HCT116 (cell line): ENCODE measurements at regions not wholly inside any gene's neighbourhood (a gene's known extent, or its start where the extent isn't known, plus 50 kb on each side); places are given as distances from the start of the nearest gene placed in this dataset.

ENCODE experiments used
- ATAC-seq: fragments of 200-7000 bp; cut with Tn5 transposase; 2 replicates; pipeline ENCODE4 v1.9.1; 2020; ENCODE audit warnings: mild to moderate bottlenecking, moderate library complexity
- BruUV-seq: library from RNA; stranded (reverse); fragments of 400-500 nt; replicated peaks from 2 replicates; lab custom pipeline; 2021; lab: Mats Ljungman, UMichigan
- CTCF ChIA-PET: fragments of 300-600 bp; sonication (Branson Sonifier 250); formaldehyde crosslinking; loops from one replicate; lab custom pipeline; 2021; ENCODE audit warnings: antibody characterized with exemption; lab: Charles Lee
- POLR2A ChIA-PET: fragments of 300-600, 350-600 bp; sonication (Branson Sonifier 250); formaldehyde crosslinking; loops from one replicate; lab custom pipeline; 2021; ENCODE audit warnings: antibody characterized with exemption; lab: Charles Lee
- RAD21 ChIA-PET, 2 experiments: fragments of 300-600 bp; sonication (Branson Sonifier 250); formaldehyde crosslinking; loops; one replicate each; lab custom pipeline; 2023; ENCODE audit warnings: low total read pairs in 2 of 2; ENCODE audit not compliant: uncharacterized antibody in 2 of 2, unreplicated experiment in 2 of 2, low non-redundant PET in 1 of 2; lab: Charles Lee
- DNase-seq: peaks from one replicate; pipeline ENCODE4 v3.0.0-alpha.2; 2010; ENCODE audit warnings: low read depth, low spot score
- H2AFZ ChIP-seq: fragments of 200-600 bp; shearing (Covaris generic), sonication (generic); 2 replicates; pipeline ENCODE4 v1.6.1; 2017; ENCODE audit warnings: low read depth, mixed run types, mixed read lengths, antibody characterized with exemption, low read length; ENCODE audit not compliant: poor library complexity, severe bottlenecking
- H3K27ac ChIP-seq: 2 replicates; pipeline ENCODE4 v1.5.1; 2012; ENCODE audit warnings: low read depth, low read length
- H3K27me3 ChIP-seq: fragments of 200-600 bp; sonication (generic); 2 replicates; pipeline ENCODE4 v1.6.1; 2016; ENCODE audit warnings: mixed run types, low read length, mixed read lengths; ENCODE audit not compliant: insufficient read depth
- H3K36me3 ChIP-seq, 2 experiments: fragments of 200-500 bp in 1 of 2; fragments of 200-600 bp in 1 of 2; sonication (Bioruptor generic) in 1 of 2; sonication (generic) in 1 of 2; 2 replicates each; pipeline versions ENCODE4 v1.5.1 to v1.6.1; 2014 to 2016; ENCODE audit warnings: low read length in 2 of 2, inconsistent platforms in 1 of 2, mixed read lengths in 1 of 2, mixed run types in 1 of 2; ENCODE audit not compliant: insufficient read depth in 2 of 2, control insufficient read depth in 1 of 2
- H3K4me1 ChIP-seq, 2 experiments: fragments of 200-600 bp in 1 of 2; sonication (generic) in 1 of 2; 2 replicates each; pipeline versions ENCODE4 v1.5.1 to v1.6.1; 2012 to 2017; ENCODE audit warnings: low read length in 2 of 2, inconsistent platforms in 1 of 2, mild to moderate bottlenecking in 1 of 2, mixed read lengths in 1 of 2, mixed run types in 1 of 2, moderate library complexity in 1 of 2; ENCODE audit not compliant: insufficient read depth in 2 of 2, control insufficient read depth in 1 of 2
- H3K4me2 ChIP-seq: fragments of 200-600 bp; sonication (generic); 2 replicates; pipeline ENCODE4 v1.6.1; 2017; ENCODE audit warnings: mixed run types, low read length, mixed read lengths
- H3K4me3 ChIP-seq, 2 experiments: fragments of 200-600 bp in 1 of 2; sonication (generic) in 1 of 2; replicated peaks in 1 of 2; 2 replicates each; pipeline ENCODE4 v1.5.1; 2011 to 2016; ENCODE audit warnings: low read length in 2 of 2, control low read depth in 1 of 2, low read depth in 1 of 2, mild to moderate bottlenecking in 1 of 2, mixed read lengths in 1 of 2, mixed run types in 1 of 2
- H3K79me2 ChIP-seq: fragments of 200-600 bp; sonication (generic); 2 replicates; pipeline ENCODE4 v1.6.1; 2017; ENCODE audit warnings: mild to moderate bottlenecking, mixed run types, low read length, moderate library complexity, mixed read lengths; ENCODE audit not compliant: insufficient read depth
- H3K9ac ChIP-seq: fragments of 200-600 bp; sonication (generic); 2 replicates; pipeline ENCODE4 v1.6.1; 2016; ENCODE audit warnings: low read length, mixed read lengths
- H3K9me2 ChIP-seq: fragments of 200-600 bp; sonication (generic), shearing (Covaris generic); 2 replicates; pipeline ENCODE4 v1.6.1; 2017; ENCODE audit warnings: mixed run types, mild to moderate bottlenecking, moderate library complexity; ENCODE audit not compliant: insufficient read depth
- H3K9me3 ChIP-seq, 2 experiments: fragments of 200-500 bp in 1 of 2; fragments of 200-600 bp in 1 of 2; sonication (Bioruptor generic) in 1 of 2; sonication (generic) in 1 of 2; 2 replicates each; pipeline ENCODE4 v1.6.1; 2014 to 2017; ENCODE audit warnings: low read length in 2 of 2, mixed read lengths in 2 of 2, inconsistent platforms in 1 of 2, low read depth in 1 of 2, mild to moderate bottlenecking in 1 of 2, mixed run types in 1 of 2, moderate library complexity in 1 of 2; ENCODE audit not compliant: control insufficient read depth in 1 of 2, insufficient read depth in 1 of 2
- H4K20me1 ChIP-seq: fragments of 200-600 bp; sonication (generic), shearing (Covaris generic); 2 replicates; pipeline ENCODE4 v1.6.1; 2017; ENCODE audit warnings: mixed run types, mild to moderate bottlenecking, moderate library complexity; ENCODE audit not compliant: insufficient read depth
- CBX3 ChIP-seq: IDR thresholded peaks from 2 replicates; pipeline ENCODE4 v1.6.1; 2012; ENCODE audit warnings: low read depth
- ELF1 ChIP-seq: IDR thresholded peaks from 2 replicates; pipeline ENCODE4 v1.6.1; 2012; ENCODE audit warnings: low read depth, borderline replicate concordance
- FOSL1 ChIP-seq: IDR thresholded peaks from 2 replicates; pipeline ENCODE4 v1.6.1; 2012; ENCODE audit warnings: low read depth
- JUND ChIP-seq: IDR thresholded peaks from 2 replicates; pipeline ENCODE4 v1.6.1; 2012
- POLR2AphosphoS5 ChIP-seq: IDR thresholded peaks from 2 replicates; pipeline ENCODE4 v1.6.1; 2011; ENCODE audit warnings: mild to moderate bottlenecking, low read depth, low read length, moderate library complexity
- RAD21 ChIP-seq: IDR thresholded peaks from 2 replicates; pipeline ENCODE4 v1.6.1; 2012; ENCODE audit warnings: low read depth, mild to moderate bottlenecking
- SRF ChIP-seq: IDR thresholded peaks from 2 replicates; pipeline ENCODE4 v1.6.1; 2012; ENCODE audit warnings: low read depth
- TCF7L2 ChIP-seq: IDR thresholded peaks from 2 replicates; pipeline ENCODE4 v1.7.0; 2011; ENCODE audit warnings: borderline replicate concordance, inconsistent platforms; ENCODE audit not compliant: insufficient read depth, insufficient read length; ENCODE audit errors: extremely low read depth
- ZFX ChIP-seq: fragments of 450-650 bp; IDR thresholded peaks from 2 replicates; pipeline ENCODE4 v1.6.1; 2017
- ZNF274 ChIP-seq: fragments of 200-500 bp; sonication (Bioruptor generic); IDR thresholded peaks from 2 replicates; pipeline ENCODE4 v1.6.1; 2014; ENCODE audit warnings: mild to moderate bottlenecking, low read depth, low read length, inconsistent platforms
- intact Hi-C: fragments of 100-400 bp; cut with micrococcal nuclease; formaldehyde crosslinking; loops from 2 replicates; pipeline ENCODE4 v1.10.0; 2022
- TF ChIP-seq, protein P1 (sequence below), 3 experiments: fragments of 200-600 bp in 1 of 3; sonication (generic) in 1 of 3; IDR thresholded peaks in 2 of 3; conservative IDR thresholded peaks in 1 of 3; 2 replicates each; pipeline ENCODE4 v1.5.1; 2012 to 2017; ENCODE audit warnings: low read depth in 2 of 3, low read length in 2 of 3, antibody characterized with exemption in 1 of 3, borderline replicate concordance in 1 of 3, control low read depth in 1 of 3, mild to moderate bottlenecking in 1 of 3, mixed read lengths in 1 of 3, mixed run types in 1 of 3, moderate library complexity in 1 of 3; ENCODE audit not compliant: insufficient read depth in 1 of 3
- TF ChIP-seq, protein P2 (sequence below): IDR thresholded peaks from 2 replicates; pipeline ENCODE4 v1.6.1; 2012; ENCODE audit warnings: low read depth

DNA sequence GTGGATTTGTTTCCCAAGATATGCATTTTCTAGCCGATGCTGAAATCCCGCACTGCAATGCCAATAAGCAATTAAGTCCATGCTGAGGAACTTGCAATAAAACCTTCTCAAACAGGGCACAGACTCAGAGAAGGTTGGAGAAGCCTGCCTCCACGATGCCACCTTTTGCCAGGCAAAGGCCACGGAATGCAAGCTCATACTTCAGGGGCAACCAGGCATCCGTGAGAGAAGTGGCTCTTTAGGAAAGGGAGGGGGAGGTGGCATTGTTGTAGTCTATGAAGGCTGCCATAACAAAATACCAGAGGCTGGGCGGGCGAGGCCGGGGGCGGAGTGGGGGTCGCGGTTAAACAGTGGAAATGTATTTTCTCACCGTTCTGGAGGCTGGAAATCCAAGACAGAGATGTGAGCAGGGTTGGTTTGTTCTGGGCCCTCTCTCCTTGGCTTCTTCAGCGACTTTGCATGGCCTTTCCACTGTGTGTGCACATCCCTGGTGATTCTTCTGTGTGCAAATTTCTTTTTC, 689.5 kb downstream of the VRK1 start:
- CTCF ChIA-PET: no interaction called here
- Histone ChIP-seq H3K27me3 (peaks cover 3% of the 10 kb centered on the region; the same call in 1 of the 2 replicates), H3K4me1 (no peaks in the 10 kb centered on the region), H3K4me2 (no peak overlapping the region), H3K36me3 (no peaks in the 10 kb centered on the region), H3K4me3 (no peak overlapping the region), H3K9ac (no peak overlapping the region), H3K9me2 (no peaks in the 10 kb centered on the region), H3K27ac (no peak overlapping the region), H3K9me3 (no peaks in the 10 kb centered on the region), H3K79me2 (no peaks in the 10 kb centered on the region), H4K20me1 (no peaks in the 10 kb centered on the region), H2AFZ (no peak overlapping the region)
- intact Hi-C loops: no loop called here
- ATAC-seq (no peak), DNase-seq (no peak)
- TF ChIP-seq, protein P1, sequence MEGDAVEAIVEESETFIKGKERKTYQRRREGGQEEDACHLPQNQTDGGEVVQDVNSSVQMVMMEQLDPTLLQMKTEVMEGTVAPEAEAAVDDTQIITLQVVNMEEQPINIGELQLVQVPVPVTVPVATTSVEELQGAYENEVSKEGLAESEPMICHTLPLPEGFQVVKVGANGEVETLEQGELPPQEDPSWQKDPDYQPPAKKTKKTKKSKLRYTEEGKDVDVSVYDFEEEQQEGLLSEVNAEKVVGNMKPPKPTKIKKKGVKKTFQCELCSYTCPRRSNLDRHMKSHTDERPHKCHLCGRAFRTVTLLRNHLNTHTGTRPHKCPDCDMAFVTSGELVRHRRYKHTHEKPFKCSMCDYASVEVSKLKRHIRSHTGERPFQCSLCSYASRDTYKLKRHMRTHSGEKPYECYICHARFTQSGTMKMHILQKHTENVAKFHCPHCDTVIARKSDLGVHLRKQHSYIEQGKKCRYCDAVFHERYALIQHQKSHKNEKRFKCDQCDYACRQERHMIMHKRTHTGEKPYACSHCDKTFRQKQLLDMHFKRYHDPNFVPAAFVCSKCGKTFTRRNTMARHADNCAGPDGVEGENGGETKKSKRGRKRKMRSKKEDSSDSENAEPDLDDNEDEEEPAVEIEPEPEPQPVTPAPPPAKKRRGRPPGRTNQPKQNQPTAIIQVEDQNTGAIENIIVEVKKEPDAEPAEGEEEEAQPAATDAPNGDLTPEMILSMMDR (IDR thresholded peaks at IDR 0.05 in 2 of 3, conservative IDR thresholded peaks at IDR 0.05 in 1 of 3; ENCODE audit: borderline replicate concordance in 1 of 3, insufficient read depth in 1 of 3, low read depth in 2 of 3, low read length in 2 of 3): no peak
- RAD21 ChIA-PET: no interaction called here
- POLR2A ChIA-PET: no interaction called here
- BruUV-seq: no TSS peak

GRCh38 chr14:97489750-97490149, 692.6 kb downstream of the VRK1 start:
- ATAC-seq: no peak
- H3K79me2 ChIP-seq: no peaks in the 10 kb centered on the region
- BruUV-seq: no TSS peak
- DNase-seq: no peak
- H3K4me1 ChIP-seq: no peaks in the 10 kb centered on the region
- H3K9ac ChIP-seq: no peak overlapping the region
- ChIA-PET CTCF (interaction anchor here (1.1 kb wide), 1 partner anchor 38 kb away, joined by 3 read pairs; no protein-coding TSS in a partner anchor), POLR2A (no interaction called here), RAD21 (no interaction called here)
- H3K9me2 ChIP-seq: no peaks in the 10 kb centered on the region
- H3K27me3 ChIP-seq: no peaks in the 10 kb centered on the region
- H4K20me1 ChIP-seq: no peaks in the 10 kb centered on the region
- no peak overlapping the region for H3K4me3 ChIP-seq
- H2AFZ ChIP-seq: no peak overlapping the region
- H3K27ac ChIP-seq: no peak overlapping the region
- no peaks in the 10 kb centered on the region for H3K36me3 ChIP-seq
- H3K9me3 ChIP-seq: no peaks in the 10 kb centered on the region
- intact Hi-C loops: no loop called here
- no peak overlapping the region for H3K4me2 ChIP-seq
- TF ChIP-seq, protein P2, sequence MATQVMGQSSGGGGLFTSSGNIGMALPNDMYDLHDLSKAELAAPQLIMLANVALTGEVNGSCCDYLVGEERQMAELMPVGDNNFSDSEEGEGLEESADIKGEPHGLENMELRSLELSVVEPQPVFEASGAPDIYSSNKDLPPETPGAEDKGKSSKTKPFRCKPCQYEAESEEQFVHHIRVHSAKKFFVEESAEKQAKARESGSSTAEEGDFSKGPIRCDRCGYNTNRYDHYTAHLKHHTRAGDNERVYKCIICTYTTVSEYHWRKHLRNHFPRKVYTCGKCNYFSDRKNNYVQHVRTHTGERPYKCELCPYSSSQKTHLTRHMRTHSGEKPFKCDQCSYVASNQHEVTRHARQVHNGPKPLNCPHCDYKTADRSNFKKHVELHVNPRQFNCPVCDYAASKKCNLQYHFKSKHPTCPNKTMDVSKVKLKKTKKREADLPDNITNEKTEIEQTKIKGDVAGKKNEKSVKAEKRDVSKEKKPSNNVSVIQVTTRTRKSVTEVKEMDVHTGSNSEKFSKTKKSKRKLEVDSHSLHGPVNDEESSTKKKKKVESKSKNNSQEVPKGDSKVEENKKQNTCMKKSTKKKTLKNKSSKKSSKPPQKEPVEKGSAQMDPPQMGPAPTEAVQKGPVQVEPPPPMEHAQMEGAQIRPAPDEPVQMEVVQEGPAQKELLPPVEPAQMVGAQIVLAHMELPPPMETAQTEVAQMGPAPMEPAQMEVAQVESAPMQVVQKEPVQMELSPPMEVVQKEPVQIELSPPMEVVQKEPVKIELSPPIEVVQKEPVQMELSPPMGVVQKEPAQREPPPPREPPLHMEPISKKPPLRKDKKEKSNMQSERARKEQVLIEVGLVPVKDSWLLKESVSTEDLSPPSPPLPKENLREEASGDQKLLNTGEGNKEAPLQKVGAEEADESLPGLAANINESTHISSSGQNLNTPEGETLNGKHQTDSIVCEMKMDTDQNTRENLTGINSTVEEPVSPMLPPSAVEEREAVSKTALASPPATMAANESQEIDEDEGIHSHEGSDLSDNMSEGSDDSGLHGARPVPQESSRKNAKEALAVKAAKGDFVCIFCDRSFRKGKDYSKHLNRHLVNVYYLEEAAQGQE: no peak
- TF ChIP-seq JUND (no peak), RAD21 (no peak), ELF1 (no peak), POLR2AphosphoS5 (no peak), ZNF274 (no peak), FOSL1 (no peak), SRF (no peak), CBX3 (no peak), TCF7L2 (no peak), ZFX (no peak)
- TF ChIP-seq, protein P1 (IDR thresholded peaks at IDR 0.05 in 2 of 3, conservative IDR thresholded peaks at IDR 0.05 in 1 of 3; ENCODE audit: borderline replicate concordance in 1 of 3, insufficient read depth in 1 of 3, low read depth in 2 of 3, low read length in 2 of 3): no peak
